HG03175 (cell line): ENCODE measurements at regions not wholly inside any gene's neighbourhood (a gene's known extent, or its start where the extent isn't known, plus 50 kb on each side); places are given as distances from the start of the nearest gene placed in this dataset.

Experiments
- ATAC-seq: cut with Tn5 transposase; IDR thresholded peaks from one replicate; pipeline ENCODE4 v1.9.1; 2021; ENCODE audit warnings: mild to moderate bottlenecking, moderate library complexity; ENCODE audit not compliant: unreplicated experiment

DNA sequence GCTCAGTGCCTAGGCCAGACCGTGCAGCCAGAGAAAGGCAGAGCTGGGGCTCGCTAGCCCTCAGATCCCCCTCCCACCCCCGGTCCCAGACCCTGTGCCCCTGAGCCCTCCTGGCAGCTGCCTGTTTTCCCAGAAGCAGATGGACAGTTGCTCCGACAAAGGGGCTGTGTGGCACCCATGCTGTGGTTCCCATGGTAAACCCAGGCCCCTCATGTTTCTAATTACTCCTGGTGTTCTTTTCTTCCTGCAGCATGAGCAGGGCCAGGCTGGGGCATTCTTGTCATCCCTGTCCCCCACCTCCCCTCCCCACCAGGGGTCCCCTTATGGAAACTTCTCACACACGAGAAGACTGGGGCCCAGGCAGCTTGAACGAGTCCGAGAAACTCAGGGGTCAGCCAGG is 269.6 kb downstream of the HAUS1 start:
- no peak for ATAC-seq

DNA sequence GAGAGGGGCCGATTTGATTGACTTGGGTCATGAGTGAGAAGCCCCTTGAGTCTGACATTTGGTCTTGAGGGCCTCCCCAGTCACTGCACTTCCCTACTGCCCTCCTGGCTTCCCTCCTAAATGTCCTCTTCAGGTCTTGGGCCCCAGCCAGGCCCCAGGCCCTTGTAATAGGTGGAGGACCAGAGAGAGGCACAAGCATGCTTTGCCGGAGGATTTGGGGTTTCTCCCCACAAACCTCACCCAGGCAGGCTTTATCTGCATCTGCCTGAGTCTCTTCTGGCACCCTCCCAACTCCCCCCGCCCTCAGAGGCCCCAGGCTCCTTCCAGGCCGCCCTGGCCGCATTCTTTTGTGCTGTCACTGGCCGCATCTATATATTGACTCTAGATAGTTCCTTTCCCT is 270.7 kb downstream of the HAUS1 start:
- ATAC-seq, result no peak

DNA sequence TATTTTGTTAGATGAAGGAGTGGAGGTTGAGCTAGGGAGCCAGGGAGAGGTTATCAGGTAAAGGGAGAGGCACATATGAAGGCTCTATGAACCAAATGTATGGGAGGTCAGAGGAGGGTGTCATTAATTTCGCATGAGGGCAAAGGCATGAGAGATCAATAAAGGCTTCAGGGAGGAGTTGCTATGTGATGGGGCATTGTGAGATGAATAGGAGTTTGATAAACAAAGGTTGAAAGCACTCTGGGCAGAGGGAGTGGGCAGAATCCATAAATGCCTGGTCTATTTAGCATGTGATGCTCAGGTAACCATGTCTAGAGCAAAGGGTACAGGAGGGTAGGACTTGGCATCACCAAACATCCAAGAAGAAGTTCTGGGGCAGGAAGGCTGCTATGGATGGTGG is 273.4 kb downstream of the HAUS1 start:
- ATAC-seq, result no peak

DNA sequence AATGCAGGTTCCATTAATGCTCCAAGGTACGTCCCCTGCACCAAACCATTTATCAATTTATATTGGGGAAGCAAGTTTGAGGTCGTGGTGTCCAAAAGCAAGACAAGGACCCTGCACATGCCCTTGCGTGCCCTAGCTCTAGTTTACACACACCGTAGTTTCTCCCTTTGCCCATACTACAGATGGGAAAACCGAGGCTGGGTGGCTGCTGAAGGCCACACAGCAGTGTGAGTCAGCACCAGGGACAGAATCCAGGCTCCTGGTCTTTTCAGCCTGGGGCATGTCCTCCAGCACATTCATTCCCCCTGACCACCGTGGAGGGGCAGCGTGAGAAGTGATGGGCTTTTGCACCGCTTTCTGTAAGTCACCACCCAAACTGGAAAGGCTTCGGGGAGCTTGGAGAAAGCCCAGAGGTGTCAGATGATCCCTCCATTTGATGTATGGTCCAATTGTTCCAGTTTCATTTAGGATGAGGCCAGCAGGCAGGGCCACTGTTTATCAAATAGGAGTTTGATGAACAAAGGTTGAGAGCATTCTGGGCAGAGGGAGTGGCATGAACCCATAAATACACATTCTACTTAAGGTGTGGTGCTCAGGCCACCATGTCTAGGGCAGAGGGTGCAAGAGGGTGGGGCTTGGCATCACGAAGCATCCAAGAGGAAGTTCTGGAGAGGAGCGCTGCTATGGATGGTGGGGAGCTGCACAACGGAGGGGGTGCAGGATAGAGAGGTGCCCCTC is 274.1 kb downstream of the HAUS1 start:
- ATAC-seq, result no peak

DNA sequence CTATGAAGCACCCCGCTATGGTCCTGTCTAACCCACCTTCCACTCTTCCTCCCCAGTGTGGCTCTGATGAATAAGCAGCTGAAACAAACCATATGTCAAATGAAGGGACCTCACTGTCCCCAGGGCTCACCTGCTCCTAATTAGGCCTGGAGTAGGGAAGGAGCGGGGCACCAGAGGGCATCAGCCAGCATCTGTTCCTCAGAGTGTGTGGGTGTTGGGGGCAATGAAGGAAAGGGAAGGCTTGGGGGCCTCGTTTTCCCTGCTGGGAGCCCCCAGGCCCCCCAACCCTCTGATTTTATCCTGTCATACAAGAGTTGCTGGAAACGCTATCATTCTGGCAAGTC is 274.7 kb downstream of the HAUS1 start:
- ATAC-seq, result no peak

DNA sequence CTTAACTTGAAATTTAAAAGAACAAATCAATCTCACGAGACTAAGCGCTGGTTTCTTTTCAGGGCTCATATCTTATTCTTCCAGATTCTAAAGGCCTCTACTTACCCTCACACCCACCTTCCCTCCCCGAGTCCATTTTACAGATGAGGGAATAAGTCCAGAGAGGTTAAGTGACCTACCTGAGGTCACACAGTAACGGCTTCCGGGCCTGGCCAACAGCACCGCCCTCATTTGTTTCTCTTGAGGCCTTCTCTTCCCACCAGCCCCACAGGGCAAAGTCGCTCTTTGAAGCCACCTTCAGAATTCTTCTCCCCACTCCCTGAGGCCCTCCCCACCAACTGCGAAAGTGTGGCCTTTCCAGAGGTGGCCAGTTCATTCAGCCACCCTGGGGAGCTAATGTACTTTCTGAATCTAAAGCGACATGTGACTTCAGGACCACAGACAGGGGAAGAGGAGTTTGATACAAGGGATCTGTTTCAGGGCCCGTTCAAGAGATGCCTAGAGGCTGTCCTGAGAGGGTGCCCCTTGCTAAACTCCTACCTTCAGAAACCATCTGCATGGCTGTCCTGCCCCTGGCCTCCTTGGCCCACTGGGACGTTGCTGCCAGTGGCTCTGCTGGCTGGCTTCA is 275.3 kb downstream of the HAUS1 start:
- no peak for ATAC-seq

DNA sequence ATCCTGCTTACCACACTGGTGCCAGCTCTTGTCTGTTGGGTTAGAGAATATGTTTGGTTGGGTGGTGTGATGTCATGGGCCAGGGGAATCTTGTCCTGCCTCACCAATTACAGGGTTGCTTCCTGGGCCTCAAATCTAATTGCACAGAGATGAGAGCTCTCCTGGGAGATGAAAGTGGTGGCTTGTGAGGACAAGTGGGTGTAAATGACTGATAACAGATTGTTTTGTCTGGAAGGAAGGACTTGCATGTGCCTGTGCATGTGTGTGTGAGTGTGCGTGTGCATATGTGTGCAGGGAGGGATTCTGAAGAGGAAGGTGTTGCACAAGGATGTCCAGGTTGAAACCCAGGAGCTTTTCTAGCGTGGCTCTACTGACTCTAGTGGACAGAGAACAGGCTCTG is 271.9 kb downstream of the LOXHD1 start:
- ATAC-seq, result no peak

DNA sequence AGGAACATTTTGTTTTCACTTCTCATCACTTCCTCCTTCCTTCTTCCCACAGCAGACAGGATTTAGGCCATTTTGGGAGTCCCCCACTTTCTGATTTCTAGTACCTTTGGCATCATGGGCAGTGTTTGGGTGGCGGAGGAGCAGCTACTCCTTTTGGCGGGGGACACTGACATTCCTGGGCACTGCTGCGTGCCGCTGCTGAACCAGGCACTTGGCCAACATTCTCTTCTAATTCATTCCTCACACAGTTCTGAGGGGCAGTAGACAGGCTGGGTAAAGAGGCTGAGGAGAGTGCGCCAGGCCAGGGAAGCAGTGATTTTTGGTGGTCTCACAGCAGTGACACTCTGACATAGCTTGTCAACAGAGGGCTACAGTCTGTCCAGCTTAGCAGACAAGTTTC is 270.2 kb downstream of the LOXHD1 start:
- ATAC-seq, result no peak

DNA sequence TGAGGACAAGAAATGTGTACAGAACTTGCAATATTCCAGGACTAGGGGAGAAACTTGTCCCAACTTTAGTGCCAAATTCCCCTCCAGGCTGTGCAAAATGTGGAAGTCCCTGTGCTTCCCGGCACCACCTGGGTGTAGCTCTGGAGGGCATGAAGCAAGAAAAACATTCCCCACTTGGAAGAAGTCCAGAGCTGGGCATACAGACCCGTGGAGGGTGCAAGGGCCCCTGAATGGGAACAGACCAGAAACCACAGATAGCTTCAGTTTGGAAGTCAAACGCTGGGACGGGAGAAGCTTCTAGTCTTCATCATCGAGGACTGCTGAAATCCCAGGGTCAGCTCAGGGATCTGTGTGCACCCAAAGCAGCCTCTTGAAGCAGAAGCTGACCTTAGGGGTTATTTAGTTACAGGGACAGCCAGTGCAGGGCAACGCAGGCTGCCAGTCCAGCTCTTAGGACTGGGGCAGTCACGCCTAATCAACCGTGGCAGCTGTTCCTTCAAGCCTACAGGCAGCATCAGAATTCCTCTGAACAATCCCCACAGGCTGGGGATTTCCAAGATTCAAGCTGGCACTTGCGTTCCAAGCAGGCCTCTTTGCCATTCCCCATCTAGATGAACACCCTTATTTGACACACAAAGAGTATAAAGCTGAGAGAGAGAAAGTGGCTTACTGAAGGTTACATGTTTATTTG is 269.4 kb downstream of the LOXHD1 start:
- ATAC-seq, result no peak

DNA sequence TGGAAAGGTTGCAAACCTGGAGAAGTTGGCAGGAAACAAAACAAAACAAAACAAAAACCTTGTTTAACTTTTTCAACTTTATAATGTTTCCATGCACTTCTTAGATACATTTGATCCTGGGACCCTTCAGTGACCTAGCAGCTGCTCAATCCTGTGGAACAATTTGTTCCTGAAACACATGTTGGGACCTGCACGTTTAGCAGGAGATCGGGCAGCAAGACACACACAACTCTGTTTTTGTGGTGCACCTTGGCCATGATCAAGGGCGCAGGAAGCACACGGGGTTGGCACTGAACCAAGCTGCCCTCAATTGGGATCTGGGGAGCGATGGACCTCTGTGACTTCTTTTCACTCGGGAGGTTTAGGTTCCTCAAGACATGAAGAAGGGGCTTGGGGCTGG is 268.7 kb downstream of the LOXHD1 start:
- no peak for ATAC-seq

DNA sequence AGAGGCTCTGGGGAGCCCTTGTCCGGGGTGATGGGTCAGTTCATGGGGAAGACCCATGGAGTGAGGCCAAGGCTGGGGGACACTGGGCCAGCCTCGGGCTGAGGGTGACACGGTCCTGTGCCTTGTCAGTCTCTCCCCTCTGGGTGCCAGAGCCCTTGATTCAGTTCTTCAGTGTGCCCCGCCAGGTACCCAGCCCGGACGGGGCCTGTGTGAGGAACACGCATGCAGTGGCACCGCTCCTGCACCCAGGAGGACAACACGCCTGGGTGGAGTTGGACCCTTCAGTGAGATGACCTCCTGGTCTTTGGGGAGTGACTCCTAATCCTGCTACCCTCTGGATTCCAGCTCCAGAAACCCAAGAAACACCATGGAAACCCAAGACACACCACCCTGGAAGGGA is 264.4 kb downstream of the LOXHD1 start:
- ATAC-seq, result no peak

DNA sequence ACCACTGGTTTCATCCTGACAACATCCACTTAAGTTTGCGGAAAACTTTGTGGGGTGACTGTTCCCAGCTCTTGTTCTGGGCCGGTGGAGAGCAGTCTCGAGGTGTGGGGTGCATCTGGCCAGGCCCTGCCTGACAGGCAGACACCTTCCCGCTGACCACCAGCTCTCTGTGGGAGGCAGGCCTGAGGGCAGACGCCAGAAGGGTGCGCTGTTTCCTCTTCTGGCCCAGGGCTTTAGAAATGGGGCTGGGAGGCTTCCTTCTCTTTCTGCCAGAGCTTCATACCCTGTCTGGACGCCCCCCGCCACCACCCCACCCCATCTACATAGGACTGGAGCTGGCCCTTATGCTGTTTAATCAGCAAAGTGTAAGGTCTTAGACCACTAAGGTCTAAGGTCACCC is 263.8 kb downstream of the LOXHD1 start:
- ATAC-seq, result no peak

DNA sequence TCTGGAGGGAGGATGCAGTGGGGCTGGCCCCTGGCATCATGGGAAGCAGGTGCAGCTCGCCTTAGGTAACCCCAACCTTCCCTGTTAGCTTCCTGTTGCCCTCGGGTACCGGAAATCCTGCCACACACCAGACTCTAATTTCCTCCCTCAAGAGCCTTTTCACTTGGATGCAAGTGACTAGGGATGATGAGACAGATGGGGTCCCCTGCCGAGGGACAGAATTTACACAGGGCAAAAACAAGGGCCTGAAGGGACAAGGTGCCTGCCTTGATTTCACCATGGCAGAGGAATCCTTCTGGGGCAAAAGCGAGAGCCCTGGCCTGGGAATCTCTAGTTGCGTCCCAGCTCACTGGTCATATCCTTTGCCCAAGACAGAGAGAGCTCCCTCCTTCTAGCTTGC is 263.1 kb downstream of the LOXHD1 start:
- no peak for ATAC-seq

DNA sequence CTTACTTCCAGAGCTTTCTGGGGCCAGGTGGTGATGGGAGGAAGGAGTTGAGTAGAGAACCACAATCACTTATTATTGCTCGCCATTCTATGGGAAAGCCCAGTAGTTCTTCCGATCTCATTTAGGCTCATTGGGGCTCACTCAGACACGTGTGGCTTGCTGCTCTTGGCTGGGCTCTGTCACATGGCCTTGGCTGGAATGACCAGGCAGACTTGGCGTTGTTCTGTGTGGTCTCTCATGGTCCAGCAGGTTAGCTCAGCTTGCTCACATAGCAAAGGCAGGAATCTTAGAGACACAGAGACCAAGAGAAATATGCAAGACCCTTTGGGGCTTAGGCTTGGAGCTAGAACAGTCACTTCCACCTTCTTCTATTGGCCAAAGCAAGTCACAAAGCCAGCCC is 261.2 kb downstream of the LOXHD1 start:
- no peak for ATAC-seq

DNA sequence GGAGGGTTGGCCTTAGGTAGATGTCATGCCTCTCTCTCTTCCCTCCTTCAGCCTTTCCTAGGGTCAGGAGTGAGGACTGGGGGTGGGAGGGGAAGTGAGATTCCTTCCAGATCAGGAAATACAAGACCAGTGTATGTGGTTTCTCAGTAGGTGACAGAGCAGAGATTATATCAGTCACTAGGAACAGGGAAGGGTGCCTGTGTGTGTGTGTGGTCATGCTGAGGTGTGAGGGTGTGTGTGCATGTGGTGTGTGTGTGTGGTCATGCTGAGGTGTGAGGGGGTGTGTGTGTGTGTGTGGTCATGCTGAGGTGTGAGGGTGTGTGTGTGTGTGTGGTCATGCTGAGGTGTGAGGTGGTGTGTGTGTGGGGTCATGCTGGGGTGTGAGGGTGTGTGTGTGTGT is 259.8 kb downstream of the LOXHD1 start:
- ATAC-seq, result no peak

DNA sequence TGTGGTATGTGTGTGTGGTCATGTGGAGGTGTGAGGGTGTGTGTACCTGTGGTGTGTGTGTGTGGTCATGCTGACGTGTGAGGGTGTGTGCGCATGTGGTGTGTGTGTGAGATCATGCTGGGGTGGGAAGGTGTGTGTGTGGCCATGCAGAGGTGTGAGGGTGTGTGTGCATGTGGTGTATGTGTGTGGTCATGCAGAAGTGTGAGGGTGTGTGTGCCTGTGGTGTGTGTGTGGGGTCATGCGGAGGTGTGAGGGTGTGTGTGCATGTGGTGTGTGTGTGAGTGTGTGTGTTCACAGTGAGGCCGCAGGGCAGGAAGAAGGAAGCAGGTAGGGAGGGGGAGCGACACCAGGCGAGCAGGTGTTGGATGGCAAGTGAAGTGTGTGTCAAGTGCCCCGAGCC is 259.0 kb downstream of the LOXHD1 start:
- ATAC-seq, result no peak

DNA sequence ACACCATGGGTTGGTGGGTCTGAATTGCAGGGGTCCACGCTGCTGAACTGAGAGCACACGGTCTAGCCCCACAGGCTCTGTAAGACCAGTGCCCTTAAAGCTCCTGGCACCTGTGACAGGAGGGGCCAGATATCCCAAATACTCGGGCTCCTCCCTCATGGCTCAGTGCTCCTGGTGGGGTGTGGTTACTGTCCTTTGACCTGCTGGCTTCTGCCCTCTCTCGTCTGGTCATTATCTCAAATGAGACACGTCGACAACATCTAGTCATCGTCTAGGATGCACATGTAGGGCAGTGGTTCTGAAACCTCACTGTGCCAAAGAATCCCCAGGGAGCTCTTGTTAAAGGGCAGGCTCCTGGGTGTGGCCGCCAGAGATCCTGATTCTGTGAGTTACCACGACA is 258.4 kb downstream of the LOXHD1 start:
- no peak for ATAC-seq

DNA sequence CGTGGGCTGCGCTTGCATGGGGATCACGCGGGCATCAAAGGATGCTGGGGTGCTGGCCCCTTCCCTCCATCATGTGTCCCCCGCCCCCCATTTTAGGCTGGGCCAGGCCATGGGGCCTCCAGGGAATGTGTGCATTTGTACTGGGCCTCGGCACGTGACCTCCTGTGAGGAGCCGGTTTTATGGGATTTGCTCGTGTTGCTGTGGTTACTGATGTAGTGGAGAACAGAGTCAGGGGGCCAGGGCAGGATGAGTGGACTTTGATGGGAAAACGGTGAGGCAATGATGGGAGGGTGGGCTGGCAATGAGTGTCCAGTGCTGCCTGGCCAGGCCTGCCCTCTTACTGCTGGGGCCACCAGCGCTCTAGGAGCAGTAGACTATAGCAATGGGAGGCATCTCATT is 257.7 kb downstream of the LOXHD1 start:
- ATAC-seq, result no peak

DNA sequence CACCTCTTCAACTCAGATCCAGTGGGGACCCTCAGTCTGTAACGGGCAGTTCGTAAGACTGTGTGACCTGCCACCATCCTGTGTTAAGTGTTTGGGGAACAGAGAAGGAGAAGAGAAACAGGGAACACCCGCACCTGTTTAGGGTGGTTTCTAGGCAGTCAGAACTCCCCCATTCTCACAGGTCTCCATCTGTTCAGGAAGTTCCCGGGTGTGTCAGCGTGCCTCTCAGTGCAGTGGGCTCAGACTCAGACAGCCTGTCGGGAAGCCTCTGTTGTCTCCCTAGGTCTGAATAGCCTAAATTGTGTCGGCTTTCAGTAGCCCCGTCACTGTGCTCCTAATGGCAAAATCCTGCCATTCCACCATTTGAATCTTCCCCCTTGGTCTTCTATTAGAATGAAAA is 256.6 kb downstream of the LOXHD1 start:
- ATAC-seq, result no peak

DNA sequence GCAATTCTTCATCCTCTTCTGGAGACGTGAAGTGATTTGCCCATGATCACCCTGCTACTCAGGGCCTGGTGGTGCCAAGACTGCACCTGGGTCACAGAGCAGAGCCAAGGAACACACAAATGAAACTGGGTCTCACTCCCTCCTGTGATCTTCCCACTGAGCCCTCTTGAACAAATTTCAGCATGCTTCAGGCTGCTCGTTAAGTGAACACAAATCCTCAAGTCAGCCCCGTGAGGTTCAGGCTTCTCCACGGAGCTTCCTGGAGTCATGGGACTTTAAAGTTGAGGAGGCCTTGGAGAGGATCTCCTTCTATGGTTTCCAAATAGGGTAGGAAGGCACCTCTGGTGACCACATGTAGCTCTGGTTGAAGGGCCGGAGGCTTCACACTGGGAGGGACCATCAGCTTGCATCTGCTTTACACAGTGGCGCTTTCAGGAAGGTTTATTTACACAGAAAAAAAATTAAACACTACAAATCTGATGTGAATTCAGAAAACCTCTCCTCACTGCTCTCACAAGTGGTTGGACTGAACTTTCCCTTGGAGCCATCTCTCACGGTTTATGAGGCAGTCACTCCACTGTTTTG is 255.4 kb downstream of the LOXHD1 start:
- no peak for ATAC-seq

DNA sequence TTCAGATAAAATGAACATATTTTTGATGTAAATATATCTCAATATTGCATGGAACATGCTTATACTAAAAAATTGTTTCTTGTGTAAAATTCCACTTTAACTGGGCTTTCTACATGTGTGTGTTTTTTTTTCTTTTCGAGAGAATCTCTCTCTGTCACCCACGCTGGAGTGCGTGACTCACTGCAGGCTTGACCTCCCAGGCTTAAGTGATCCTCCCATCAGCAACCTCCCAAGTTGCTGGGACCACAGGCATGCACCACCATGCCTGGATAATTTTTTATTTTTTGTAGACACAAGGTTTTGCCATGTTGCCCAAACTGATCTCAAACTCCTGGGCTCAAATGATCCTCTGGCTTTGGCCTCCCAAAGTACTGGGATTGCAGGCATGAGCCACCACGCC is 254.6 kb downstream of the LOXHD1 start:
- ATAC-seq, result no peak

DNA sequence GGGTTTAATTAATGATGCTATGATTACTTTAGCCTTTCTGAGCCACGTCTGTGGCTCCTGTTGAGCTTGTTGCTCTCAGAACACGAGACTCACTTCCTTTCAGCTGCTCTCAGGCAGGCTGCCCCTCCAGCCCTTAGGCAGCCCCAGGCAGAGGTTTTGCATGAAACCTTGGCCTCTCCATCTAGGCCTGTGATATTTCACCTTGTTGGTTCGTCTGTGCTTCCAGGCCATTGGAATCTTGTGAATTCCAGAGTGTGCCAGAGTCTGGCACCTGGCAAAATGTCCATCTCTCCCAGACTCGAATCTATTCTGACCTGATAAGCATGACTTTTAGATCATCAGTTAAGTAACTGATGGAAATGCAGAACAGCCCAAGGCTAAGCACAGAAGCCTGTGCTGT is 254.1 kb downstream of the LOXHD1 start:
- ATAC-seq, result no peak
